Activated CD4-positive, alpha-beta T cell treated with anti-CD3 and anti-CD28 coated beads, Interleukin-10, Interleukin-2, amounts not matched to agents 100 ng/mL and 50 ng/mL, durations not matched to agents 16 hours and 8 hours (primary cell): ENCODE measurements at regions not wholly inside any gene's neighbourhood (a gene's known extent, or its start where the extent isn't known, plus 50 kb on each side); places are given as distances from the start of the nearest gene placed in this dataset.

Source experiments
- DNase-seq: peaks from one replicate; pipeline ENCODE4 v3.0.0-alpha.2; 2020

DNA sequence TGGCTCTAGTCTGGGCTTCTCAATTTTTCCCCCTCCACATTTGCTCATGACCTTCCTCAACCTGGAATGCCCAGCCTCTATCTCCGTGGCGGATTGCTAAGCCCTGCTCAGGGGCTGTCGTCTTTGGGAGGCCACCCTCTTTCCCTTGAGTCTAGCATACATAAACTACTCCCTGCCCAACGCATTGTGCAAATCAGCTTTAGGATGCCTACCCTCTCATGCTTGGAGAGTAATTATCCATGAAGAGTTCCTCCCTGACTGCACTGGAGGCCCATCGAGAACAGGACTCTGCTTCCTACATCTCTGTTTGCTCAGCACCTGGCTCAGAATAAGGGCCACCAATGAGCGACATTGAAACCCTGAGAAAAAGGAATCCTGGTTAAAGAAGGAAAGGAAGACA is 53.7 kb upstream of the NPAS2 start:
- DNase-seq = no peak

DNA sequence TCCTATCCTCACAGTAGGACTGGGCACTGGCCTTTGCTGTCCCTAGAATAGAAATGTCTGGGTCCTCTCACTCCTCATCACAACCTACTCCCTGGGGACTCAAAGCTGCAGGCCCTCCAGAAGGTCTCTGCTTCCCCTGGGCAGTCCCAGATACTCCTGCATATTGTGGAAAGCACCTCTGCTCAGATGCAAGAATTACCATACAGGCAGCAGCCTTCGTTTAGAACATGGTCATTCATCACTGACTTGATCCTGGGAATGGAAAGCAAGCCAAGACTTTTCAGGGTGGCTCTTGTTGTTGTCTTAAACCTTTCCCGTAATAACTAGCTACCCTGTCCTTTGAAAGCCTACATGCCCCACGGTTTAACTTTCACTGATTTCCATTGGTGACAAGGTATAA is 53.1 kb upstream of the NPAS2 start:
- DNase-seq = no peak

DNA sequence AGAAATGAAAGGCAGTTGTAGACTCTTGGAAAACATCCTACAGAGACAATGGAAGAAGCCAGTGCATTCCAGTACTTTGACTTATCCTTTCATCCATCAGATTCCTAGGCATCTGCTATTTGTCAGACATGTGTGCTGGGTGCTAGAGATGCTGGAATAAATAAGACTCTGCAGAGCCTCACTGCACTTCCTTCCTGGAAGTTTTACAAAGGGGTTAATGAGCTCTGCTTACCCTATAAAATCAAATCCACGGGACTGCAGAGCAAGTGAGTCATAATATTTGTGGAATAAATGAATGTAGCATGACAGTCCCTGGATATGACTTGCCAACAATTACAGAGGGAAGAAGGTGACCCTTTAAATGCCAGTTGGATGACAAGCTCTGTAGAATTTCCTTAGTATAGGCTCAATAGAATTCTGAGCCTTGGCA is 52.7 kb upstream of the NPAS2 start:
- DNase-seq = no peak

DNA sequence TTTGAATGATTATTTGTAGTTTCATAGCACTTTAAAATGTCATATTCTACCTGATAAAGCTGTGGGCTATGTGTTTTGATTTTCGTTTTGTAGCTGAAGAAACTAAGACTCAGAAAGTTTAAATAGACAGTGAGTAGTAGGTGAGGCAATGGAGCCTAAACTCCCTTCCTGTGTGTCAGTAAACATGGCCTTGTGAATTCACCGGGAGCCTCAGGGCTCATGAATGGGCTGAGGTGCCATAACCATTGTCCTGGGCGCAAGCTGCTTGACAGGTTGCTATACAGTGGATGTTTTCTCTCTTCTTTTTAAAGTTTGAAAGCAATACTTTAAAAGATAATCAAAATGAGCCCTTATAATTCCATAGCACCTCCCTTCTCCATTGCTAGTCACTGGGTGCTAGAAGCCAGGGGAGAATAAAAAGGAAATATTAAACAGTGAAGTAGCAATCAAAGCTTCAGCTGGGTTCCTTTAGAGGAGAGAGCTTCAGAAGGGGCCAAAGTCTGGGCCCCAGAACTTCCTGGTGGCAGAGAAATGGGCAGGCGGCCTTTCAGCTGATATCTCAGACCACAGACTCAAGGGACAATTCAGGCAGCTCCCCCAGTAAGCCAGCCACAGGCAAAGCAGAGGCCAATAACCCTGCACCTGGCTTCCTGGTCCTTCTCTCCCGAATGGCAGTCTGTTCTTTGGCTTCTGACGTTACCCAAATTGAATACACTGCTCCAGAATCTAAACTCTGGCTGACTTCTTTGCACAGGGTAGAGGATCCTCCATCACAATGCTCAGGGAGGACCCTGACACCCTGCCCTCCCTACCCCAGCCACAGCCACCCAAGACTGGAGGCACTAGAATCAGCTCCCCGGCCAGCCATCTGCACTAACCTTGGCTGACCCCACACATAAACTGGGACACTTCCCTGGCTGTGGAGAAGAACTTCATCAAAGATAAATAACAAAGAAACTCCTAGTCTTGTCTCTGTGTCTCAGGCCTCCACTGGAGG is 51.8 kb upstream of the NPAS2 start:
- no peak for DNase-seq
